Kidney (tissue), 13 donors: ENCODE measurements at regions not wholly inside any gene's neighbourhood (a gene's known extent, or its start where the extent isn't known, plus 50 kb on each side); places are given as distances from the start of the nearest gene placed in this dataset.
"Not testable (repeated sequence)": the region's sequence is repeated elsewhere in the genome, so short reads cannot be mapped to it uniquely, and the experiment has no call there.

ENCODE experiments used
- DNase-seq, 5 donors: peaks; one replicate each; pipeline ENCODE4 v3.0.0-alpha.2; 2013 to 2020
- FAIRE-seq: peaks from 2 replicates; lab custom pipeline; 2012; peaks lifted over from hg19 to GRCh38; lab: Jason Lieb, UNC
- H3K27ac ChIP-seq, 2 donors: one replicate each; pipeline ENCODE4 v1.7.0; 2013; ENCODE audit warnings: low read depth in 2 of 2, low read length in 2 of 2, inconsistent platforms in 1 of 2
- H3K27me3 ChIP-seq: one replicate; pipeline ENCODE4 v1.7.1; 2013; ENCODE audit warnings: low read length, inconsistent platforms; ENCODE audit not compliant: control insufficient read depth, insufficient read depth
- H3K36me3 ChIP-seq, 3 donors: one replicate each; pipeline versions ENCODE4 v1.7.0 to v1.7.1; 2013; ENCODE audit warnings: low read length in 3 of 3, control low read depth in 1 of 3, inconsistent platforms in 1 of 3; ENCODE audit not compliant: insufficient read depth in 3 of 3, control insufficient read depth in 2 of 3
- H3K4me1 ChIP-seq, 3 donors: one replicate each; pipeline versions ENCODE4 v1.7.0 to v1.7.1; 2013; ENCODE audit warnings: low read length in 3 of 3, inconsistent platforms in 1 of 3, low read depth in 1 of 3; ENCODE audit not compliant: control insufficient read depth in 2 of 3, insufficient read depth in 2 of 3
- H3K4me3 ChIP-seq, 3 donors: one replicate each; pipeline versions ENCODE4 v1.7.0 to v1.8.1; 2013; ENCODE audit warnings: low read length in 3 of 3, control low read depth in 1 of 3, inconsistent platforms in 1 of 3
- H3K9ac ChIP-seq, 3 donors: one replicate each; pipeline versions ENCODE4 v1.7.0 to v1.7.1; 2013; ENCODE audit warnings: low read length in 3 of 3, control low read depth in 1 of 3, inconsistent platforms in 1 of 3
- H3K9me3 ChIP-seq, 3 donors: one replicate each; pipeline versions ENCODE4 v1.7.0 to v1.7.1; 2013; ENCODE audit warnings: low read length in 3 of 3, control low read depth in 1 of 3, inconsistent platforms in 1 of 3; ENCODE audit not compliant: control insufficient read depth in 2 of 3, insufficient read depth in 1 of 3
- CTCF ChIP-seq: IDR thresholded peaks from 3 replicates; pipeline ENCODE4 v1.5.1; 2012; ENCODE audit warnings: mild to moderate bottlenecking, moderate library complexity, borderline replicate concordance; ENCODE audit not compliant: insufficient read depth; ENCODE audit errors: extremely low read depth
- intact Hi-C: fragments of 100-400 bp; cut with DNase I; formaldehyde crosslinking; loops from one replicate; pipeline ENCODE4 v1.11.1; 2022
- donor health status: control.
- donor health status: control.
- donor health status: control.
- donor health status: control.
- donor health status: control.
- donor health status: DM: yes; HTN: yes; CAD: no.
- donor health status: Normal renal cell carcinoma (clear cell type).

- Histone ChIP-seq H3K4me3 (no peak overlapping the region), H3K4me1 (no peaks in the 10 kb centered on the region), H3K27ac (no peak overlapping the region), H3K9ac (no peak overlapping the region), H3K36me3 (peaks cover 0 to 12% (median 6%) of the 10 kb centered on the region in 3 donors), H3K9me3 (peaks cover 0 to 7% (median 0%) of the 10 kb centered on the region in 3 donors), H3K27me3 (no peaks in the 10 kb centered on the region)
- no peak for DNase-seq
- no peak for FAIRE-seq
- intact Hi-C loops, result no loop called here
- no peak for TF ChIP-seq CTCF
These were observed 120.5 kb upstream of the KLF14 start for GRCh38 chr7:130854481-130854880.

- H3K36me3 ChIP-seq, result peaks cover 0 to 12% (median 6%) of the 10 kb centered on the region in 3 donors
- no peak overlapping the region for H3K4me3 ChIP-seq
- no peak overlapping the region for H3K27ac ChIP-seq
- DNase-seq (no peak), FAIRE-seq (no peak)
- H3K9ac ChIP-seq, result no peak overlapping the region
- peaks cover 0 to 7% (median 6%) of the 10 kb centered on the region in 3 donors for H3K9me3 ChIP-seq
- H3K27me3 ChIP-seq, result no peaks in the 10 kb centered on the region
- intact Hi-C loops, result no loop called here
- TF ChIP-seq CTCF, result no peak
- no peaks in the 10 kb centered on the region for H3K4me1 ChIP-seq
These were observed 122.9 kb upstream of the KLF14 start for GRCh38 chr7:130856866-130857265.

- intact Hi-C loops, H3K4me1 ChIP-seq, DNase-seq, FAIRE-seq, H3K4me3 ChIP-seq, H3K27me3 ChIP-seq, H3K9me3 ChIP-seq, H3K27ac ChIP-seq, H3K9ac ChIP-seq: not testable (repeated sequence)
- peaks cover 0 to 11% (median 8%) of the 10 kb centered on the region in 3 donors for H3K36me3 ChIP-seq
These were observed 126.8 kb upstream of the KLF14 start for GRCh38 chr7:130860832-130861231.

GRCh38 chr7:130865408-130866236, 131.6 kb upstream of the KLF14 start:
- DNase-seq (peak in 3 of 5 donors; percentile 32 to 82 (median 74)), FAIRE-seq (no peak)
- H3K9me3 ChIP-seq, result peaks cover 0 to 6% (median 0%) of the 10 kb centered on the region in 3 donors
- TF ChIP-seq CTCF, result no peak
- H3K27me3 ChIP-seq, result no peaks in the 10 kb centered on the region
- peaks cover 0 to 6% (median 4%) of the 10 kb centered on the region in 3 donors for H3K4me1 ChIP-seq
- no peak overlapping the region for H3K9ac ChIP-seq
- no peak overlapping the region for H3K27ac ChIP-seq
- intact Hi-C loops, result no loop called here
- H3K4me3 ChIP-seq, result no peak overlapping the region
- H3K36me3 ChIP-seq, result peaks cover 0 to 31% (median 11%) of the 10 kb centered on the region in 3 donors
